GM19025 (cell line): ENCODE measurements at regions not wholly inside any gene's neighbourhood (a gene's known extent, or its start where the extent isn't known, plus 50 kb on each side); places are given as distances from the start of the nearest gene placed in this dataset.
"Not testable (repeated sequence)": the region's sequence is repeated elsewhere in the genome, so short reads cannot be mapped to it uniquely, and the experiment has no call there.

Source experiments
- ATAC-seq: cut with Tn5 transposase; IDR thresholded peaks from one replicate; pipeline ENCODE4 v1.9.1; 2021; ENCODE audit warnings: mild to moderate bottlenecking, low read depth, moderate library complexity; ENCODE audit not compliant: unreplicated experiment

DNA sequence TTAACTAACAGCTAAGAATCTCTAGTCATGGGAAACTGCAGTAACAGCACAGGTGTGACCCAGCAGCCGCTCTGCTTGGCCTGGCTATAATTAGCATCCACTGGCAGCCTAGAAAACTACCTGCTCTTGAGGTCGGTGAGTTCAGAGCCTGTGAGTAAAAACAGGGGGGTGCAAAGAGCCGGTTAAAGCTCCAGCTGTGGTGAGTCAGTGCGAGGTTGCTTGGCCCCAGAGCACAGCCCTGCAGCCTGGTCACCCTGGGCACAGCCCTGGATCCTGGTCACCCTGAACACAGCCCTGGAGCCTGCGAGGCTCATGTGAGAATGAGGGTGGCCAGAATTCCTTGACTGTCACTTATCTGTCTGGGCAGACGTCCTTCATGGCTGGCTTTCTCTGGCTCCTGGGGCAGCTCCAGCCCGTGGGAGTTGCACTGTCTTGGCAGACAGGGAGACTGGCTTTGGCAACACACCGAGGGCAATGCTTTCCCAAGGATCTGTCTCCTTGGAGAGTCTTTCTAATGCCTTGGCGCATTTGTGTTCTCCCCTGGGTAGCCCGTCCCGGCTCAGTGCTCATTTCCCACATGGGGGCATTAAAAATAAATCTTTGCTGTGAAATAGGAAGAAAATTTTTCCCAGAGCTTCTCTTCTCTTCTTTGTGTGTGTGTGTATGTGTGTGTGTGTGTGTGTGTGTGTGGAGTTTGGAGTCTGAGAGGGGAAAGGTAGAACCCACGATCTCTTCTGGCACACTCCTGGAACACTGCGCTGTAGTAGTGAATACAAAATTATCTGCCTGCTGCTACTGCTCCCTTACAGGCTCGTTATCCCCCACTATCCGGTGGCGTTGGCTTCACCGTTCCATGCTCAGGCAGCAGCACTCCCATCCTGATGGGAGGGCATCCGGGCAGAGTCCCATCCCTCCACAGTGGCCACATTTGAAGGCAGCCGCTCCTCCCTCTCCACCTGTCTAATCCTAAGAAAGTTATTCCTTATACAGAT is 250.2 kb upstream of the MEX3C start:
- no peak for ATAC-seq

DNA sequence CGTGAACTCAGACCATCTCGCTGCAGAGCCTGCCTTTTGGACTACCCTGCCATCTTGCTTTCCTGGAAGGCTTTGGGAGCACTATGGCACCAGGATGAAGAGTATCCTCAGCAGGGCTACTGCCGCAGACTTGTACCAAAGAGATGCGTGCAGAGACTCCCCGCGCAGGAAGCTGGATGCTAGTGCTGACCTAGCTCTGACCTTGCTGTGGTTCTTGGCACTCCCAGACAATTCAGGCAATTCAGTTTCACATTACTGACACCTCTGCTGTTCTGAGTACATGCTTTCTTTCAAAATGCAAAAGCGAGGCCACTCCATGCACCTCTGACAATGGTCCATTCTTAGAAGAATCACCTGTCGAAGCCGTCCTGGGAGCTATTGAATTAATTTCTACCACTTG is 251.5 kb upstream of the MEX3C start:
- no peak for ATAC-seq

GRCh38 chr18:51453594-51453993 is 256.1 kb upstream of the MEX3C start:
- ATAC-seq = no peak

- ATAC-seq = no peak
These were observed 261.4 kb upstream of the MEX3C start for GRCh38 chr18:51458861-51459260.

DNA sequence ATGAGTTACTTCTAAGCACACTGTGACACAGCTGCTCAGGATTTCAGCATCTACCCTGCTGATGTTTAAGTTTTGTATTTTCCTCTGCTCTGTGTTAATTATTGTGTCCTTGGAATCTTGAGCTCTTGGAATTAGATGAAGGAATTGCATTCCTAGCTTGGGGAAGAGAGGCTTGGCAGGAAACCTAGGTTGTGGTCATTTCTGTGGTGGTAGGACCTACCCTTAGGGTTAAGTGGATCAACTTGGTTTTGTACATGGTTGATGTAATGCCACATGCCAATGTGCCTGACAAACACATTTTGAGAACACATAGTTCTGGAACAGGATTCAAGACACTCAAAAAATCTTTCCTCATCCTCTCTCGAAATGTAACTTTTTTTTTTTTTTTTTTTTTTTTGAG is 264.5 kb upstream of the MEX3C start:
- ATAC-seq = no peak

- no peak for ATAC-seq
These were observed 266.1 kb upstream of the MEX3C start for GRCh38 chr18:51463483-51464136.

- no peak for ATAC-seq
These were observed 281.4 kb upstream of the MEX3C start for GRCh38 chr18:51478908-51479307.

DNA sequence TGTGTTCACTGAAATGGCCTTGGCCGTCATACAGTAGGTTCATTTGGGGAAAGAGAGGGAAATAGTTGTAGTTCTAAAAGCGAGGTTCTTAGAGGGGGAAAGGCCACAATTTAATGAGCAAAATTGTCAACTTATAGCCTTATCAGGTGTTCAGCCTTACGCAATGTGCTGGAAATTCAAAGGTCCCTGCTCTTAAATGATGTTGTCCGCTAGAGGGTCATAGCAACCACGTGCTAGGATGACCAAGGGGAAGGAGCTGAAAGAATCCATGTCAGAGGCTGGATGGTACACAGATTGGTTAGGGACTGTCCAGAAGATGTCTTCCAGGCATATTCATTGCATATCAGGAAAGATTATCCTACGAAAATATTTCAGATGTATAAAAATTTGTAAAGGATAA is 282.3 kb upstream of the MEX3C start:
- ATAC-seq = no peak

GRCh38 chr18:51480407-51481261 is 283.2 kb upstream of the MEX3C start:
- ATAC-seq = no peak

DNA sequence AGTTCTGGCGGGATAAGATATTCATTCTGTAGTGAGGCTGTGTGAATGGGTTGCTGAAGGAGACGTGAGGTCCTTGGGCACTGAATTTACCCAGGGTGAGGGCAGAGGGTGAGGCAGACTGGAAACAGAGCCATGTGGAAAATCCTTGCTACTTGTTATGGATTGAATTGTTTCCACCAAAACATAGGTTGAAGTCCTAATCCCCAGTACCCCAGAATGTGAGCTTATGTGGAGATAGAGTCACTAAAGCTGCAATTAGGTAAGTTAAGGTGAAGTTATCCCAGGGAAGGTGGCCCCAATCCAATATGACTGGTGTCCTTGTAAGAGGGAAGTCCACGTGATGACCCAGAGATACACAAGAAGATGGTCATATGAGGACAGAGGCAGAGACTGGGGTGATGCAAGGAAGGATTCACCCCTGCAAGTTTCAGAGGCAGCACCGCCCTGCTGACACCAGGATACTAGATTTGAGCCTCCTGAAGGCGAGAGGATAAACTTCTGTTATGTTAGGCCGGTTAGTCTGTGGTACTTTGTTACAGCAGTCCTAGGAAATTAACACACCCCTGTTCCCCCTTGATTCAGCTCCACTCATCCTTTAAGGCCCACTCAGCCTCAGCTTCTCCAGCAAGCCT is 289.4 kb upstream of the MEX3C start:
- ATAC-seq = no peak

DNA sequence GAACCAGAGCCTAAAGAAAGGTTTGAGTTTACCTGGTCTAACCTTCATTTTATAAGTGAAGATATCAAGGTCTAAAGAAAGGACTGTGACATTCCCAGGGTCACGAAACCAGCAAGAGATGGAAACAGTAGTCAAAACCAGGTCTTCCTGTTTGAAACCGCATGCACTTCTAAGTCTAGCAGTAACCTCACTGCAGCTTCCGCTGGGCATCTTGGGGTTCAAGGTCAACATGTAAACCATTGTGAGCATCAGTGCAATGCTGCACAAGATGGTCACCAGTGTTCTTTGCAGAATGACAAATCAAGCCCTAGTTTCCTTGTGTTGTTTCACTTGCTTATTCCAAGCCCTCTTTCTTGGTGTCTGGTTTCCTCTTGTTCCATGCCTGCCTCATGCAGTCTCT is 292.9 kb upstream of the MEX3C start:
- ATAC-seq = no peak

- ATAC-seq = no peak
These were observed 293.4 kb upstream of the MEX3C start for GRCh38 chr18:51490860-51491259.

GRCh38 chr18:51491678-51492372 is 294.3 kb upstream of the MEX3C start:
- no peak for ATAC-seq

- no peak for ATAC-seq
These were observed 300.8 kb upstream of the MEX3C start for GRCh38 chr18:51498085-51498855.

- no peak for ATAC-seq
These were observed 305.9 kb upstream of the MEX3C start for GRCh38 chr18:51503351-51503750.

DNA sequence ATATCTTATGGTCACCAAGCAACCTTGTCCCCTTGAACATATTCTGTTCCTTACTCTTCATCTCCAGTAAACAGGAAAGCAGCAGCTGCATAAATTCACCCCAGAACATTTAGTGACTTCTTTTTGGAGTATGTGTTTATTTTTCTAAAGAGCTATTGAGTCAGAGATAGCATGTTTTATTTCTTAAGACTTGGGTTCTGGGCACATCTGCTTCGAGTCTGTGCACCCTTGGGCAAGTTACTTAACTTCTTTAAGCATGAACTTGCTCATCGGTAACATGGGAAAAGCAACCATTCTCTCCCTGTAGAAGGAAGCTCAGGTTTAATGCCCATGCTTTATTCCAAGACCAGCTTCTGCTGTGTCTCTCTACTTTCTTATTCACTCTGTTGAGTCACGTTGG is 309.3 kb upstream of the MEX3C start:
- ATAC-seq = no peak

- ATAC-seq = not testable (repeated sequence)
These were observed 310.9 kb upstream of the MEX3C start for GRCh38 chr18:51508410-51508809.

GRCh38 chr18:51510020-51510419 is 312.5 kb upstream of the MEX3C start:
- no peak for ATAC-seq

DNA sequence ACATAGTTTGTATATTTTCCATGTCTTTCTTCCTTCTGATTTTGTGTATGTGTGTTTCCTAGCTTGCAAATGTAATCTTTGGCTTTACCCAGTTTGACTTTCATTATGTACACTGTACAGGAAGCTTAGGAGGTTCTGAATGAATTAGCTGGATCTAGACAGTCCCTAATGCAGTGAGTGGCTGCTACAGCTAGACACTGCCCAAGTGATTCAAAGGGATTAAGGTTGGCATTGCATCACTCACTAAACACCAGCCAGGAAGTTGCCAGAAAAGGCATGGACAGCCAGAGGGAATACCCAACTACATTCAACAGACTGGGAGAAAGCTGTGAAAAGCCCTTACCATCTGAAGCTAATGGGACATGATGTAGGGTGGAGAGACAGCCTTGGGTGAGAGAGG is 316.0 kb upstream of the MEX3C start:
- ATAC-seq = no peak
